OCI-LY3 (cell line): ENCODE measurements at regions not wholly inside any gene's neighbourhood (a gene's known extent, or its start where the extent isn't known, plus 50 kb on each side); places are given as distances from the start of the nearest gene placed in this dataset.

Source experiments
- EZH2phosphoT487 ChIP-seq: fragments of 200-600 bp; shearing (Covaris generic); IDR thresholded peaks from 2 replicates; pipeline ENCODE4 v1.6.1; 2018; ENCODE audit warnings: antibody characterized with exemption, mixed run types, low read depth
- TF ChIP-seq, protein P1 (sequence below): fragments of 200-600, 300-600 bp; sonication (generic); IDR thresholded peaks from 2 replicates; pipeline ENCODE4 v1.5.1; 2014; ENCODE audit warnings: antibody characterized with exemption, low read length, low read depth

DNA sequence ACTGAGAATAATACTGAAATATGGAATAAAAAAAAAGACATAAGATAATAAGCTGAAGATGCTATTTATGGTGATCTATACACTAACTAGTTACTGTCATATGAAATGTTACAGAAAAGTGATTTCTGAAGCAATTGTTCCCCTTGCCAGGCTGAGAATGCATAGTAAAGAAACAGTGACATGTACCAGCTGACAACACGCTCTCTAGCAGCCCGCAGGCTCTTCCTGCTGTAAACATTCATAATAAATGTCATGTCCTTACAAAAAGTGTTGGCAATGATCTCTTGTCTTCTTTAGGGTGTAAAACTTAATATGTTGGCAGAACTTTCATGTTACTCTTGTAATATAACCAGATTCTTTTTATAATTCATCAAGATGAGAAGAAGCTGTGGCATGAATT is 1171.3 kb downstream of the DSC3 start:
- TF ChIP-seq, protein P1, sequence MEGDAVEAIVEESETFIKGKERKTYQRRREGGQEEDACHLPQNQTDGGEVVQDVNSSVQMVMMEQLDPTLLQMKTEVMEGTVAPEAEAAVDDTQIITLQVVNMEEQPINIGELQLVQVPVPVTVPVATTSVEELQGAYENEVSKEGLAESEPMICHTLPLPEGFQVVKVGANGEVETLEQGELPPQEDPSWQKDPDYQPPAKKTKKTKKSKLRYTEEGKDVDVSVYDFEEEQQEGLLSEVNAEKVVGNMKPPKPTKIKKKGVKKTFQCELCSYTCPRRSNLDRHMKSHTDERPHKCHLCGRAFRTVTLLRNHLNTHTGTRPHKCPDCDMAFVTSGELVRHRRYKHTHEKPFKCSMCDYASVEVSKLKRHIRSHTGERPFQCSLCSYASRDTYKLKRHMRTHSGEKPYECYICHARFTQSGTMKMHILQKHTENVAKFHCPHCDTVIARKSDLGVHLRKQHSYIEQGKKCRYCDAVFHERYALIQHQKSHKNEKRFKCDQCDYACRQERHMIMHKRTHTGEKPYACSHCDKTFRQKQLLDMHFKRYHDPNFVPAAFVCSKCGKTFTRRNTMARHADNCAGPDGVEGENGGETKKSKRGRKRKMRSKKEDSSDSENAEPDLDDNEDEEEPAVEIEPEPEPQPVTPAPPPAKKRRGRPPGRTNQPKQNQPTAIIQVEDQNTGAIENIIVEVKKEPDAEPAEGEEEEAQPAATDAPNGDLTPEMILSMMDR, result no peak
- no peak for TF ChIP-seq EZH2phosphoT487
